ENCODE measurements at regions not wholly inside any gene's neighbourhood (a gene's known extent, or its start where the extent isn't known, plus 50 kb on each side); places are given as distances from the start of the nearest gene placed in this dataset.

GRCh38 chr5:6096101-6096500 is 282.2 kb downstream of the MED10 start:
- TF ChIP-seq CTCF (tag by site-specific recombination; IDR thresholded peaks at IDR 0.05) (no peak), ZNF350 (tag by site-specific recombination; IDR thresholded peaks at IDR 0.05) (no peak), ZNF302 (tag by site-specific recombination; IDR thresholded peaks at IDR 0.05; ENCODE audit: low read depth) (no peak), ZBTB49 (tag by site-specific recombination; IDR thresholded peaks at IDR 0.05; ENCODE audit: low read depth) (no peak), ZNF558 (tag by site-specific recombination; IDR thresholded peaks at IDR 0.05) (no peak), ZBTB8A (tag by site-specific recombination; IDR thresholded peaks at IDR 0.05) (no peak), SCRT1 (tag by site-specific recombination; IDR thresholded peaks at IDR 0.05; ENCODE audit: borderline replicate concordance) (no peak), SETDB1 (IDR thresholded peaks at IDR 0.05; ENCODE audit: insufficient read length, low read length) (no peak), BCL6B (tag by site-specific recombination; IDR thresholded peaks at IDR 0.05) (no peak)
